K562 (cell line): ENCODE measurements at regions not wholly inside any gene's neighbourhood (a gene's known extent, or its start where the extent isn't known, plus 50 kb on each side); places are given as distances from the start of the nearest gene placed in this dataset.

Experiments used
- ADNP ChIP-seq: fragments of 200-800 bp; sonication (Bioruptor generic); IDR thresholded peaks from 2 replicates; pipeline ENCODE4 v1.6.1; 2016; ENCODE audit warnings: missing genetic modification characterization, missing compliant biosample characterization
- BCL6 ChIP-seq: fragments of 250-450 bp; sonication (Bioruptor Pico); IDR thresholded peaks from 2 replicates; pipeline ENCODE4 v1.4.0; 2020
- FOSL1 ChIP-seq: fragments of 200-800 bp; sonication (Bioruptor generic); conservative IDR thresholded peaks from 2 replicates; pipeline ENCODE4 v1.6.1; 2016; ENCODE audit warnings: missing genetic modification characterization, missing compliant biosample characterization
- NEUROD1 ChIP-seq: fragments of 150-350 bp; IDR thresholded peaks from 2 replicates; pipeline ENCODE4 v1.6.1; 2014; ENCODE audit warnings: borderline replicate concordance, low read length, low read depth; ENCODE audit not compliant: partially characterized antibody
- TARDBP ChIP-seq: fragments of 450-650 bp; IDR thresholded peaks from 2 replicates; pipeline ENCODE4 v1.6.1; 2016
- XRCC4 ChIP-seq: IDR thresholded peaks from one replicate; pipeline ENCODE4 v1.6.1; 2011; ENCODE audit not compliant: insufficient read depth, insufficient read length; ENCODE audit errors: extremely low read depth
- ZHX1 ChIP-seq: fragments of 150-350 bp; conservative IDR thresholded peaks from 2 replicates; pipeline ENCODE4 v1.6.1; 2014; ENCODE audit warnings: low read length
- ZKSCAN3 ChIP-seq: fragments of 250-450 bp; sonication (Bioruptor Pico); IDR thresholded peaks from 2 replicates; pipeline ENCODE4 v1.4.0; 2020
- ZNF124 ChIP-seq: sonication (generic); formaldehyde crosslinking; IDR thresholded peaks from 2 replicates; pipeline ENCODE4 v1.8.1; 2022; ENCODE audit warnings: missing genetic modification reagents
- ZNF184 ChIP-seq: sonication (generic); formaldehyde crosslinking; IDR thresholded peaks from 2 replicates; pipeline ENCODE4 v1.5.0; 2020; ENCODE audit warnings: missing genetic modification reagents
- ZNF224 ChIP-seq: sonication (generic); formaldehyde crosslinking; IDR thresholded peaks from 2 replicates; pipeline ENCODE4 v1.8.0; 2022; ENCODE audit warnings: mild to moderate bottlenecking, missing genetic modification reagents
- ZNF3 ChIP-seq: fragments of 250-450 bp; sonication (Bioruptor Pico); IDR thresholded peaks from 2 replicates; pipeline ENCODE4 v1.5.0; 2021; ENCODE audit warnings: mild to moderate bottlenecking, moderate library complexity
- TF ChIP-seq, protein P1 (sequence below): fragments of 450-650 bp; IDR thresholded peaks from 2 replicates; pipeline ENCODE4 v1.6.1; 2016; ENCODE audit warnings: mild to moderate bottlenecking, moderate library complexity
- TF ChIP-seq, protein P2 (sequence below): fragments of 450-650 bp; IDR thresholded peaks from 2 replicates; pipeline ENCODE4 v1.6.1; 2016; ENCODE audit warnings: low read depth, mild to moderate bottlenecking, moderate library complexity

GRCh38 chr16:85402910-85403692, 210.0 kb upstream of the GSE1 start (continued):
- TF ChIP-seq, protein P1, sequence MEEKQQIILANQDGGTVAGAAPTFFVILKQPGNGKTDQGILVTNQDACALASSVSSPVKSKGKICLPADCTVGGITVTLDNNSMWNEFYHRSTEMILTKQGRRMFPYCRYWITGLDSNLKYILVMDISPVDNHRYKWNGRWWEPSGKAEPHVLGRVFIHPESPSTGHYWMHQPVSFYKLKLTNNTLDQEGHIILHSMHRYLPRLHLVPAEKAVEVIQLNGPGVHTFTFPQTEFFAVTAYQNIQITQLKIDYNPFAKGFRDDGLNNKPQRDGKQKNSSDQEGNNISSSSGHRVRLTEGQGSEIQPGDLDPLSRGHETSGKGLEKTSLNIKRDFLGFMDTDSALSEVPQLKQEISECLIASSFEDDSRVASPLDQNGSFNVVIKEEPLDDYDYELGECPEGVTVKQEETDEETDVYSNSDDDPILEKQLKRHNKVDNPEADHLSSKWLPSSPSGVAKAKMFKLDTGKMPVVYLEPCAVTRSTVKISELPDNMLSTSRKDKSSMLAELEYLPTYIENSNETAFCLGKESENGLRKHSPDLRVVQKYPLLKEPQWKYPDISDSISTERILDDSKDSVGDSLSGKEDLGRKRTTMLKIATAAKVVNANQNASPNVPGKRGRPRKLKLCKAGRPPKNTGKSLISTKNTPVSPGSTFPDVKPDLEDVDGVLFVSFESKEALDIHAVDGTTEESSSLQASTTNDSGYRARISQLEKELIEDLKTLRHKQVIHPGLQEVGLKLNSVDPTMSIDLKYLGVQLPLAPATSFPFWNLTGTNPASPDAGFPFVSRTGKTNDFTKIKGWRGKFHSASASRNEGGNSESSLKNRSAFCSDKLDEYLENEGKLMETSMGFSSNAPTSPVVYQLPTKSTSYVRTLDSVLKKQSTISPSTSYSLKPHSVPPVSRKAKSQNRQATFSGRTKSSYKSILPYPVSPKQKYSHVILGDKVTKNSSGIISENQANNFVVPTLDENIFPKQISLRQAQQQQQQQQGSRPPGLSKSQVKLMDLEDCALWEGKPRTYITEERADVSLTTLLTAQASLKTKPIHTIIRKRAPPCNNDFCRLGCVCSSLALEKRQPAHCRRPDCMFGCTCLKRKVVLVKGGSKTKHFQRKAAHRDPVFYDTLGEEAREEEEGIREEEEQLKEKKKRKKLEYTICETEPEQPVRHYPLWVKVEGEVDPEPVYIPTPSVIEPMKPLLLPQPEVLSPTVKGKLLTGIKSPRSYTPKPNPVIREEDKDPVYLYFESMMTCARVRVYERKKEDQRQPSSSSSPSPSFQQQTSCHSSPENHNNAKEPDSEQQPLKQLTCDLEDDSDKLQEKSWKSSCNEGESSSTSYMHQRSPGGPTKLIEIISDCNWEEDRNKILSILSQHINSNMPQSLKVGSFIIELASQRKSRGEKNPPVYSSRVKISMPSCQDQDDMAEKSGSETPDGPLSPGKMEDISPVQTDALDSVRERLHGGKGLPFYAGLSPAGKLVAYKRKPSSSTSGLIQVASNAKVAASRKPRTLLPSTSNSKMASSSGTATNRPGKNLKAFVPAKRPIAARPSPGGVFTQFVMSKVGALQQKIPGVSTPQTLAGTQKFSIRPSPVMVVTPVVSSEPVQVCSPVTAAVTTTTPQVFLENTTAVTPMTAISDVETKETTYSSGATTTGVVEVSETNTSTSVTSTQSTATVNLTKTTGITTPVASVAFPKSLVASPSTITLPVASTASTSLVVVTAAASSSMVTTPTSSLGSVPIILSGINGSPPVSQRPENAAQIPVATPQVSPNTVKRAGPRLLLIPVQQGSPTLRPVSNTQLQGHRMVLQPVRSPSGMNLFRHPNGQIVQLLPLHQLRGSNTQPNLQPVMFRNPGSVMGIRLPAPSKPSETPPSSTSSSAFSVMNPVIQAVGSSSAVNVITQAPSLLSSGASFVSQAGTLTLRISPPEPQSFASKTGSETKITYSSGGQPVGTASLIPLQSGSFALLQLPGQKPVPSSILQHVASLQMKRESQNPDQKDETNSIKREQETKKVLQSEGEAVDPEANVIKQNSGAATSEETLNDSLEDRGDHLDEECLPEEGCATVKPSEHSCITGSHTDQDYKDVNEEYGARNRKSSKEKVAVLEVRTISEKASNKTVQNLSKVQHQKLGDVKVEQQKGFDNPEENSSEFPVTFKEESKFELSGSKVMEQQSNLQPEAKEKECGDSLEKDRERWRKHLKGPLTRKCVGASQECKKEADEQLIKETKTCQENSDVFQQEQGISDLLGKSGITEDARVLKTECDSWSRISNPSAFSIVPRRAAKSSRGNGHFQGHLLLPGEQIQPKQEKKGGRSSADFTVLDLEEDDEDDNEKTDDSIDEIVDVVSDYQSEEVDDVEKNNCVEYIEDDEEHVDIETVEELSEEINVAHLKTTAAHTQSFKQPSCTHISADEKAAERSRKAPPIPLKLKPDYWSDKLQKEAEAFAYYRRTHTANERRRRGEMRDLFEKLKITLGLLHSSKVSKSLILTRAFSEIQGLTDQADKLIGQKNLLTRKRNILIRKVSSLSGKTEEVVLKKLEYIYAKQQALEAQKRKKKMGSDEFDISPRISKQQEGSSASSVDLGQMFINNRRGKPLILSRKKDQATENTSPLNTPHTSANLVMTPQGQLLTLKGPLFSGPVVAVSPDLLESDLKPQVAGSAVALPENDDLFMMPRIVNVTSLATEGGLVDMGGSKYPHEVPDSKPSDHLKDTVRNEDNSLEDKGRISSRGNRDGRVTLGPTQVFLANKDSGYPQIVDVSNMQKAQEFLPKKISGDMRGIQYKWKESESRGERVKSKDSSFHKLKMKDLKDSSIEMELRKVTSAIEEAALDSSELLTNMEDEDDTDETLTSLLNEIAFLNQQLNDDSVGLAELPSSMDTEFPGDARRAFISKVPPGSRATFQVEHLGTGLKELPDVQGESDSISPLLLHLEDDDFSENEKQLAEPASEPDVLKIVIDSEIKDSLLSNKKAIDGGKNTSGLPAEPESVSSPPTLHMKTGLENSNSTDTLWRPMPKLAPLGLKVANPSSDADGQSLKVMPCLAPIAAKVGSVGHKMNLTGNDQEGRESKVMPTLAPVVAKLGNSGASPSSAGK = no peak; the same call in none of the 2 replicates
- TF ChIP-seq XRCC4 = no peak
- no peak for TF ChIP-seq ZNF184
- TF ChIP-seq, protein P2, sequence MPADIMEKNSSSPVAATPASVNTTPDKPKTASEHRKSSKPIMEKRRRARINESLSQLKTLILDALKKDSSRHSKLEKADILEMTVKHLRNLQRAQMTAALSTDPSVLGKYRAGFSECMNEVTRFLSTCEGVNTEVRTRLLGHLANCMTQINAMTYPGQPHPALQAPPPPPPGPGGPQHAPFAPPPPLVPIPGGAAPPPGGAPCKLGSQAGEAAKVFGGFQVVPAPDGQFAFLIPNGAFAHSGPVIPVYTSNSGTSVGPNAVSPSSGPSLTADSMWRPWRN = peak; percentile 96
- peak; percentile 83 for TF ChIP-seq NEUROD1
- no peak for TF ChIP-seq ADNP
- no peak for TF ChIP-seq ZNF224
- peak; percentile 71 for TF ChIP-seq BCL6 (CRISPR knock-in tag)
- no peak for TF ChIP-seq ZKSCAN3 (CRISPR knock-in tag)
- TF ChIP-seq ZNF124 (CRISPR knock-in tag) = no peak
- TF ChIP-seq TARDBP = 0 out of 2 replicates have a peak, but pooled peaks have one; percentile 64
- no peak for TF ChIP-seq ZNF3 (CRISPR knock-in tag)
- no peak for TF ChIP-seq ZHX1
- peak; percentile 52 for TF ChIP-seq FOSL1 (tag)
